BE2C (cell line): ENCODE measurements at regions not wholly inside any gene's neighbourhood (a gene's known extent, or its start where the extent isn't known, plus 50 kb on each side); places are given as distances from the start of the nearest gene placed in this dataset.

Experiments
- DNase-seq: peaks from one replicate; pipeline ENCODE4 v3.0.0-alpha.2; 2020
- H3K27me3 ChIP-seq: fragments of 250-450 bp; sonication (Bioruptor Pico); 2 replicates; pipeline ENCODE4 v1.5.1; 2020; ENCODE audit warnings: mild to moderate bottlenecking
- H3K36me3 ChIP-seq: fragments of 250-450 bp; sonication (Bioruptor Pico); 2 replicates; pipeline ENCODE4 v1.5.1; 2020; ENCODE audit warnings: mild to moderate bottlenecking
- H3K4me1 ChIP-seq: fragments of 250-450 bp; sonication (Bioruptor Pico); 2 replicates; pipeline ENCODE4 v1.5.1; 2020
- H3K4me3 ChIP-seq: 2 replicates; pipeline ENCODE4 v1.5.1; 2011; ENCODE audit warnings: low read depth, low read length
- H3K9me3 ChIP-seq: fragments of 250-450 bp; sonication (Bioruptor Pico); 2 replicates; pipeline ENCODE4 v1.5.1; 2020
- TF ChIP-seq, protein P1 (sequence below): IDR thresholded peaks from 2 replicates; pipeline ENCODE4 v1.5.1; 2012; ENCODE audit warnings: mild to moderate bottlenecking, low read depth, low read length

DNA sequence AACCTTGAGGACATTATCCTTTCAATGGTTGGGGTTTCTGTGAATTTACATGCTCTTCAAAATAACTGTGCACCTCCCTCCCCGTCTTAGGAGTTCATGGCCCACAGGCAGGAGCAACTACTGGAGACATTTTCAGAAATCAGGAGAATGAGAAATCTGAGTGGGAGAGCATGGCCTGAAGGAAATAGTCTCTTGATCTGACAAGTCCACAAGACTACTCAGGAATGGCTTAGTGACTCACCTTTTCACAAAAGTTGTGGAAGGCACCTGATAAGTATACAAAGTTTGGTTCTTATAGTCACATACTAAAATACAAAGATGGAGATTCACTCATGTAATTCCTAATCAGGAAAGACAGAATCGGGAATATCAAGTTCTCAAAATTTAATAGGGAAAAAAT lies 83.6 kb upstream of the NCKAP5 start:
- H3K9me3 ChIP-seq, result no peaks in the 10 kb centered on the region
- no peaks in the 10 kb centered on the region for H3K4me1 ChIP-seq
- no peaks in the 10 kb centered on the region for H3K36me3 ChIP-seq
- TF ChIP-seq, protein P1, sequence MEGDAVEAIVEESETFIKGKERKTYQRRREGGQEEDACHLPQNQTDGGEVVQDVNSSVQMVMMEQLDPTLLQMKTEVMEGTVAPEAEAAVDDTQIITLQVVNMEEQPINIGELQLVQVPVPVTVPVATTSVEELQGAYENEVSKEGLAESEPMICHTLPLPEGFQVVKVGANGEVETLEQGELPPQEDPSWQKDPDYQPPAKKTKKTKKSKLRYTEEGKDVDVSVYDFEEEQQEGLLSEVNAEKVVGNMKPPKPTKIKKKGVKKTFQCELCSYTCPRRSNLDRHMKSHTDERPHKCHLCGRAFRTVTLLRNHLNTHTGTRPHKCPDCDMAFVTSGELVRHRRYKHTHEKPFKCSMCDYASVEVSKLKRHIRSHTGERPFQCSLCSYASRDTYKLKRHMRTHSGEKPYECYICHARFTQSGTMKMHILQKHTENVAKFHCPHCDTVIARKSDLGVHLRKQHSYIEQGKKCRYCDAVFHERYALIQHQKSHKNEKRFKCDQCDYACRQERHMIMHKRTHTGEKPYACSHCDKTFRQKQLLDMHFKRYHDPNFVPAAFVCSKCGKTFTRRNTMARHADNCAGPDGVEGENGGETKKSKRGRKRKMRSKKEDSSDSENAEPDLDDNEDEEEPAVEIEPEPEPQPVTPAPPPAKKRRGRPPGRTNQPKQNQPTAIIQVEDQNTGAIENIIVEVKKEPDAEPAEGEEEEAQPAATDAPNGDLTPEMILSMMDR, result no peak
- H3K27me3 ChIP-seq, result no peaks in the 10 kb centered on the region
- DNase-seq, result no peak
- no peak overlapping the region for H3K4me3 ChIP-seq

DNA sequence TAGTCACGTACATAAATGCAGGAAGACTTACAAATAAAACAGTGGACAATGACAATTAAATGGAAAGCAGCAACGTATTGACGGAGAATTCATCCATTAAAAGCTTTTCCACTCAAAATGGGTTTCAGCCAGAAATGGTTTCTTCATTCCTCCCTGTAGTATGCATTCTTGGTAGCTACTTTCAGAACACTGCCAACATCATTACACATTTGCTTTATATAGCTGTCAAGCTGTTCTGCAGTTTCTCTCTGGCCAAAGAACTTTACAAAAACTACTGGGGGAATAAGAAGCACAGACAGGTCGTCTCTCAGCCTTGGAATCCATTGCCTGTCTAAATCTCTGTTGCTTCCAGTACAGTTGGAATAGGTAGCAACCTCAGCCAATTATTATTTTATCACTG lies 84.1 kb upstream of the NCKAP5 start:
- no peak overlapping the region for H3K4me3 ChIP-seq
- TF ChIP-seq, protein P1, result no peak
- no peaks in the 10 kb centered on the region for H3K36me3 ChIP-seq
- H3K4me1 ChIP-seq, result no peaks in the 10 kb centered on the region
- H3K9me3 ChIP-seq, result no peaks in the 10 kb centered on the region
- no peak for DNase-seq
- H3K27me3 ChIP-seq, result no peaks in the 10 kb centered on the region

DNA sequence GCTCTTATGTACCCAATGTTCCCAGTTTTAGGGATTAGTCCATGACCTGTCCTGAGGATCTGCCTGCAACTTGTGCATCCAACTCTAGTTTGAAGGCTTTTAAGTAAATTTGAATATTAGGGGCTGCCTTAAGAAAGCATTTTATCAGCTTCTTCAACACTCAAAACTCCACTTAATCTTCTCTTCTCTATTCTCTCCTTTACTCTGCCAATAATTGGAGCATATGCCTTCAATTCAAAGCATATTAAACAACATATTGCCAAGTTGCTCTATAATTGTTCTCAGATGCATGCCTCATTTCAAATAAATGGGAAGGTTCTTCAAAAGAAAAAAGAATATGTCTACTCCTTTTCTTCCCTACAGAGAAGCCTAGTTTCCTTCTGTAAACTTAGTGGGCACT lies 84.8 kb upstream of the NCKAP5 start:
- H3K9me3 ChIP-seq, result no peaks in the 10 kb centered on the region
- no peaks in the 10 kb centered on the region for H3K27me3 ChIP-seq
- DNase-seq, result no peak
- H3K4me1 ChIP-seq, result no peaks in the 10 kb centered on the region; the same call in 1 of the 2 replicates
- H3K36me3 ChIP-seq, result no peaks in the 10 kb centered on the region
- TF ChIP-seq, protein P1, result no peak
- H3K4me3 ChIP-seq, result no peak overlapping the region

DNA sequence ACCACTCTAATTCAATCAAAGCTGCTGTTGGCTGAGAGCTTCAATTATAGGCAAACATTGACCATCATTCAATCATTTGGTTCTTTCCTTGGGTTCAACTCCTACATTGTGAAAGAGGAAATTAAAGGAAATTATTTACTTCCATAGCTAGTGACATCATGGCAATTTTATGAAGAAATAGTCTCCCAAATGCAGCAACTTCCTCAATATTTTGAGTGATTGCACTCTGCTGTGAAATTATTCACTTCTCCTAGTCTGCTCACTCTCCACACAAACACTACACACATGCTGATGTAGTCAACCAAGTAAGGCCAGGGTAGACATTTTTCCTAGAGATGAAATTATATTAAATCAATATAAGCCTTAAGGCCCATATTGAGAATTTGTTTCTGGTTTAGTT lies 86.7 kb upstream of the NCKAP5 start:
- H3K27me3 ChIP-seq, result no peaks in the 10 kb centered on the region
- H3K4me1 ChIP-seq, result no peaks in the 10 kb centered on the region; the same call in 1 of the 2 replicates
- no peak overlapping the region for H3K4me3 ChIP-seq
- no peaks in the 10 kb centered on the region for H3K36me3 ChIP-seq
- H3K9me3 ChIP-seq, result no peaks in the 10 kb centered on the region
- TF ChIP-seq, protein P1, result no peak
- no peak for DNase-seq

DNA sequence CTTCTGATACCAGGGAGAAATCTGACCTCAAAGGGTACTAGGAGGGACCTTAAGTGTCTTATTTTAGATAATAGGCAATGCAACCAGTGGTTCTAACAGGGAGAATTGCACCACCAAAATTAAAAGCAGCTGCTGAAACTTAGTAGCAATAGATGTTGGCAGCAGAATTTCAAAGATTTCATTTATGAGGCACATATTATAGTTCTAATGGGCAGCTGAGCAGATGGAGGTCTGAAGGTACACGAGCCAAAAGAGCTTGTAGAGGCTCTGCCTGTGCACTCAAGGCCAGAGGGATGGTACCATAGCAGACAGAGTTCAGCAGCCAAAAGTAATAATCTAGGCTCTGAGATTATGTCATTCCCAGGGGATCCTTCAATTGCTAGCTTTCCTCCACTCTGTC lies 87.3 kb upstream of the NCKAP5 start:
- Histone ChIP-seq H3K4me1 (no peaks in the 10 kb centered on the region; the same call in 1 of the 2 replicates), H3K27me3 (no peaks in the 10 kb centered on the region), H3K9me3 (no peaks in the 10 kb centered on the region), H3K4me3 (no peak overlapping the region), H3K36me3 (no peaks in the 10 kb centered on the region)
- DNase-seq, result no peak
- TF ChIP-seq, protein P1, result no peak

DNA sequence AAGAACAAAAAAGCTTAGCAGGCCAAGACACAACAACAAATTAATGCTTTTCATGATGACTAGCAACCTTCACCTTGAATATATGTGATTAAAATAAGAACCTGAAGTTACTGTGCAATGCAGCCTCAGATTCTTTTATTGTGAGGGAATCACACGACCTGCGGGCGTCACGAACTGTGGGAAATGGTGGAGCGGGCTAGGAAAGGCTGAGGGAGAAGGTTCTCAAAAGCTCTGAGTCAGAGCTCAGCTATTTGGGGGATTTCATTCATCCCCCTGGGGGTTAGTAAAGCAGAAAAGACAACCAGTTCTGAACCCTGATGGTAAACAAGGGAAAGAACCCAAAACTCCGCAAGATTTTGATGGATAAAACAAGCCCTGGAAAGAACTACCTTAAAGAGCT lies 89.3 kb upstream of the NCKAP5 start:
- DNase-seq, result no peak
- no peaks in the 10 kb centered on the region for H3K9me3 ChIP-seq
- H3K36me3 ChIP-seq, result no peaks in the 10 kb centered on the region

More for the DNA sequence above, 89.3 kb upstream of the NCKAP5 start:
- Histone ChIP-seq H3K4me3 (no peak overlapping the region), H3K4me1 (no peaks in the 10 kb centered on the region; the same call in 1 of the 2 replicates), H3K27me3 (no peaks in the 10 kb centered on the region)
- TF ChIP-seq, protein P1, result no peak
